ENCODE measurements at regions not wholly inside any gene's neighbourhood (a gene's known extent, or its start where the extent isn't known, plus 50 kb on each side); places are given as distances from the start of the nearest gene placed in this dataset.

GRCh38 chr9:17970277-17970676, 391.4 kb downstream of the SH3GL2 start (continued):
- no peak for TF ChIP-seq HNRNPK (IDR thresholded peaks at IDR 0.05; ENCODE audit: low read depth, low read length, poor library complexity, severe bottlenecking)
- TF ChIP-seq ZNF644 (CRISPR knock-in tag; IDR thresholded peaks at IDR 0.05; ENCODE audit: low read depth) = no peak
- no peak for TF ChIP-seq SNAPC5 (CRISPR knock-in tag; IDR thresholded peaks at IDR 0.05; ENCODE audit: borderline replicate concordance)

- H3K27ac ChIP-seq (ENCODE audit: extremely low read length, insufficient read depth, low read length) = no peak overlapping the region
- WGBS (ENCODE audit: low lambda C conversion rate) = 3% methylated on average over 2 of the region's 2 CpGs
- no TSS peak for BruUV-seq (replicated peaks)
- H4K20me1 ChIP-seq (ENCODE audit: insufficient read depth, low read length) = no peaks in the 10 kb centered on the region
- FAIRE-seq (no peak), DNase-seq (ENCODE audit: low spot score) (no peak), ATAC-seq (no peak)
- ChIA-PET POLR2A (no interaction called here), CTCF (ENCODE audit: low intra/inter-chr PET ratio, low total read pairs) (no interaction called here)
- in situ Hi-C loops (cut with HindIII; ENCODE audit: extremely low pct_ligation_motif_present, low pct_unique_long_range_greater_than_20kb) = no loop called here
- H3K4me3 ChIP-seq (replicated peaks in 1 of 3; ENCODE audit: insufficient read depth in 1 of 3, low read depth in 2 of 3, low read length in 3 of 3) = no peak overlapping the region
- H3K4me1 ChIP-seq (ENCODE audit: insufficient read depth, low read length) = no peaks in the 10 kb centered on the region
- no peaks in the 10 kb centered on the region for H3K27me3 ChIP-seq (ENCODE audit: control insufficient read depth in 1 of 2, insufficient read depth in 2 of 2, low read length in 2 of 2)
- H3K4me2 ChIP-seq (ENCODE audit: low read depth, low read length) = no peak overlapping the region
- peaks cover 45% of the 10 kb centered on the region for H3K9me3 ChIP-seq (ENCODE audit: low read length)
- H2AFZ ChIP-seq (ENCODE audit: low read length) = no peak overlapping the region
- H3K79me2 ChIP-seq (ENCODE audit: insufficient read depth, low read length) = no peaks in the 10 kb centered on the region
- intact Hi-C loops (cut with micrococcal nuclease; ENCODE audit: unreplicated experiment) = no loop called here
- no peak overlapping the region for H3K9ac ChIP-seq (ENCODE audit: insufficient read depth, low read depth, low read length)
- TF ChIP-seq ZC3H13 (CRISPR knock-in tag; IDR thresholded peaks at IDR 0.05) = no peak
- no peak for TF ChIP-seq MED8 (CRISPR knock-in tag; IDR thresholded peaks at IDR 0.05; ENCODE audit: insufficient replicate concordance)
- no peak for TF ChIP-seq EED (CRISPR knock-in tag; IDR thresholded peaks at IDR 0.05)
- TF ChIP-seq MXD3 (CRISPR knock-in tag; IDR thresholded peaks at IDR 0.05) = no peak
- TF ChIP-seq MED1 (CRISPR knock-in tag; IDR thresholded peaks at IDR 0.05) = no peak
- H3K36me3 ChIP-seq (replicated peaks in 1 of 2; ENCODE audit: control insufficient read depth in 1 of 2, insufficient read depth in 2 of 2, low read length in 2 of 2) = no peaks in the 10 kb centered on the region
Observed at GRCh38 chr9:17978773-17979172, 399.9 kb downstream of the SH3GL2 start.

- FAIRE-seq = no peak
- no peak overlapping the region for H3K4me3 ChIP-seq (replicated peaks in 1 of 3; ENCODE audit: insufficient read depth in 1 of 3, low read depth in 2 of 3, low read length in 3 of 3)
- intact Hi-C loops (cut with micrococcal nuclease; ENCODE audit: unreplicated experiment) = no loop called here
- TF ChIP-seq HDAC2 (CRISPR knock-in tag; IDR thresholded peaks at IDR 0.05) (no peak), POGK (CRISPR knock-in tag; conservative IDR thresholded peaks at IDR 0.05) (no peak), ZNF879 (CRISPR knock-in tag; IDR thresholded peaks at IDR 0.05) (no peak), BCL3 (CRISPR knock-in tag; IDR thresholded peaks at IDR 0.05) (no peak), ZNF768 (CRISPR knock-in tag; IDR thresholded peaks at IDR 0.05) (no peak), FOXO1 (CRISPR knock-in tag; IDR thresholded peaks at IDR 0.05) (no peak), FOXK1 (CRISPR knock-in tag; IDR thresholded peaks at IDR 0.05; ENCODE audit: borderline replicate concordance, low read depth) (no peak), ZBTB8A (CRISPR knock-in tag; IDR thresholded peaks at IDR 0.05; ENCODE audit: borderline replicate concordance, low read depth) (no peak)
Observed at GRCh38 chr9:17986595-17986994, 407.7 kb downstream of the SH3GL2 start.

More at GRCh38 chr9:17986595-17986994, 407.7 kb downstream of the SH3GL2 start:
- CTCF ChIA-PET (ENCODE audit: low intra/inter-chr PET ratio, low total read pairs) = no interaction called here
- Histone ChIP-seq H2AFZ (ENCODE audit: low read length) (no peak overlapping the region), H3K4me2 (ENCODE audit: low read depth, low read length) (no peak overlapping the region), H4K20me1 (ENCODE audit: insufficient read depth, low read length) (no peaks in the 10 kb centered on the region), H3K27me3 (ENCODE audit: control insufficient read depth in 1 of 2, insufficient read depth in 2 of 2, low read length in 2 of 2) (no peaks in the 10 kb centered on the region), H3K4me1 (ENCODE audit: insufficient read depth, low read length) (no peaks in the 10 kb centered on the region), H3K36me3 (replicated peaks in 1 of 2; ENCODE audit: control insufficient read depth in 1 of 2, insufficient read depth in 2 of 2, low read length in 2 of 2) (no peaks in the 10 kb centered on the region), H3K9ac (ENCODE audit: insufficient read depth, low read depth, low read length) (no peak overlapping the region), H3K9me3 (ENCODE audit: low read length) (peaks cover 6% of the 10 kb centered on the region; the same call in 1 of the 2 replicates), H3K27ac (ENCODE audit: extremely low read length, insufficient read depth, low read length) (no peak overlapping the region), H3K79me2 (ENCODE audit: insufficient read depth, low read length) (no peaks in the 10 kb centered on the region)
- POLR2A ChIA-PET = no interaction called here
- BruUV-seq (replicated peaks) = no TSS peak
- in situ Hi-C loops (cut with HindIII; ENCODE audit: extremely low pct_ligation_motif_present, low pct_unique_long_range_greater_than_20kb) = no loop called here
- no peak for DNase-seq (ENCODE audit: low spot score)
- ATAC-seq = no peak

All from HepG2 (cell line).